Liver (tissue), 8 donors: ENCODE measurements at regions not wholly inside any gene's neighbourhood (a gene's known extent, or its start where the extent isn't known, plus 50 kb on each side); places are given as distances from the start of the nearest gene placed in this dataset.

ENCODE experiments used
- DNase-seq: peaks from one replicate; pipeline ENCODE4 v3.0.0-alpha.2; 2017; ENCODE audit warnings: low spot score
- H3K27ac ChIP-seq, 2 donors: one replicate each; pipeline ENCODE4 v1.7.0; 2013; ENCODE audit warnings: inconsistent platforms in 2 of 2, low read length in 2 of 2, control low read depth in 1 of 2, low read depth in 1 of 2, mild to moderate bottlenecking in 1 of 2
- H3K27me3 ChIP-seq, 4 donors: one replicate each; pipeline versions ENCODE4 v1.6.1 to v1.7.0; 2013; ENCODE audit warnings: low read length in 3 of 4, inconsistent platforms in 1 of 4, mild to moderate bottlenecking in 1 of 4, moderate library complexity in 1 of 4; ENCODE audit not compliant: control insufficient read depth in 4 of 4, insufficient read depth in 4 of 4
- H3K36me3 ChIP-seq, 4 donors: one replicate each; pipeline versions ENCODE4 v1.6.1 to v1.7.0; 2013; ENCODE audit warnings: low read length in 3 of 4, mild to moderate bottlenecking in 3 of 4, low read depth in 1 of 4, moderate library complexity in 1 of 4; ENCODE audit not compliant: control insufficient read depth in 4 of 4, insufficient read depth in 3 of 4
- H3K4me1 ChIP-seq, 4 donors: one replicate each; pipeline versions ENCODE4 v1.6.1 to v1.7.0; 2013; ENCODE audit warnings: low read length in 3 of 4, mild to moderate bottlenecking in 3 of 4, moderate library complexity in 1 of 4; ENCODE audit not compliant: control insufficient read depth in 4 of 4, insufficient read depth in 4 of 4
- H3K4me3 ChIP-seq, 3 donors: one replicate each; pipeline versions ENCODE4 v1.6.1 to v1.7.0; 2013; ENCODE audit warnings: low read length in 3 of 3, control low read depth in 1 of 3, low read depth in 1 of 3, mild to moderate bottlenecking in 1 of 3
- H3K9ac ChIP-seq, 2 donors: one replicate each; pipeline ENCODE4 v1.7.0; 2013; ENCODE audit warnings: low read length in 2 of 2, mild to moderate bottlenecking in 2 of 2, moderate library complexity in 2 of 2, control low read depth in 1 of 2, low read depth in 1 of 2
- H3K9me3 ChIP-seq, 4 donors: one replicate each; pipeline versions ENCODE4 v1.6.1 to v1.7.0; 2013; ENCODE audit warnings: low read length in 3 of 4; ENCODE audit not compliant: control insufficient read depth in 4 of 4
- ATF3 ChIP-seq: IDR thresholded peaks from 2 replicates; pipeline ENCODE4 v1.6.1; 2016; ENCODE audit warnings: antibody characterized with exemption
- CTCF ChIP-seq: fragments of 150-350 bp; IDR thresholded peaks from 2 replicates; pipeline ENCODE4 v1.5.1; 2017; ENCODE audit warnings: improper control_type of control experiment, low read depth, low read length; ENCODE audit not compliant: missing input control
- FOXA1 ChIP-seq: IDR thresholded peaks from 2 replicates; pipeline ENCODE4 v1.6.1; 2016; ENCODE audit warnings: antibody characterized with exemption
- FOXA2 ChIP-seq: IDR thresholded peaks from 2 replicates; pipeline ENCODE4 v1.6.1; 2016; ENCODE audit warnings: antibody characterized with exemption
- JUND ChIP-seq, 2 donors: IDR thresholded peaks; 2 replicates each; pipeline ENCODE4 v1.6.1; 2016; ENCODE audit warnings: antibody characterized with exemption in 2 of 2
- MAX ChIP-seq: IDR thresholded peaks from 2 replicates; pipeline ENCODE4 v1.6.1; 2016; ENCODE audit warnings: antibody characterized with exemption
- NR2F2 ChIP-seq: IDR thresholded peaks from 2 replicates; pipeline ENCODE4 v1.6.1; 2016; ENCODE audit warnings: antibody characterized with exemption
- RAD21 ChIP-seq, 2 donors: IDR thresholded peaks; 2 replicates each; pipeline ENCODE4 v1.6.1; 2016; ENCODE audit warnings: antibody characterized with exemption in 2 of 2, mild to moderate bottlenecking in 2 of 2
- REST ChIP-seq: IDR thresholded peaks from 2 replicates; pipeline ENCODE4 v1.6.1; 2016; ENCODE audit warnings: antibody characterized with exemption, mild to moderate bottlenecking
- RXRA ChIP-seq, 2 donors: IDR thresholded peaks; 2 replicates each; pipeline ENCODE4 v1.6.1; 2017 to 2018; ENCODE audit warnings: antibody characterized with exemption in 2 of 2, mild to moderate bottlenecking in 1 of 2
- SP1 ChIP-seq: IDR thresholded peaks from 2 replicates; pipeline ENCODE4 v1.6.1; 2018; ENCODE audit warnings: antibody characterized with exemption, mild to moderate bottlenecking
- YY1 ChIP-seq: IDR thresholded peaks from 2 replicates; pipeline ENCODE4 v1.6.1; 2016; ENCODE audit warnings: antibody characterized with exemption, mild to moderate bottlenecking
- ZBTB33 ChIP-seq: IDR thresholded peaks from 2 replicates; pipeline ENCODE4 v1.6.1; 2016; ENCODE audit warnings: antibody characterized with exemption
- whole genome bisulfite sequencing: extraction: QIAGEN DNeasy Blood & Tissue Kit; methylation state at CpG from one replicate; pipeline ENCODE4 v1.1.7; 2013; 5-methylcytosine and 5-hydroxymethylcytosine counted together
- donor health status: healthy.
- donor health status: healthy.
- donor health status: healthy.
- donor health status: healthy.
- donor health status: healthy.

GRCh38 chr14:51395361-51395849 lies 155.4 kb downstream of the TMX1 start:
- no peaks in the 10 kb centered on the region for H3K36me3 ChIP-seq
- no peaks in the 10 kb centered on the region for H3K27me3 ChIP-seq
- H3K4me1 ChIP-seq: peaks cover 0 to 2% (median 0%) of the 10 kb centered on the region in 4 donors
- H3K9me3 ChIP-seq: no peaks in the 10 kb centered on the region
- no peak for TF ChIP-seq SP1
- TF ChIP-seq YY1: no peak
- TF ChIP-seq CTCF: no peak
- no peak for TF ChIP-seq REST
- H3K9ac ChIP-seq: no peak overlapping the region
- DNase-seq: no peak
- no peak overlapping the region for H3K4me3 ChIP-seq
- WGBS: 86% methylated on average over 9 of the region's 9 CpGs
- H3K27ac ChIP-seq: peak overlapping the region in 1 of 2 donors; percentile 37

GRCh38 chr14:51396222-51396815 lies 156.3 kb downstream of the TMX1 start:
- no peaks in the 10 kb centered on the region for H3K9me3 ChIP-seq
- no peak for DNase-seq
- WGBS: 76% methylated on average over 11 of the region's 11 CpGs
- H3K27me3 ChIP-seq: no peaks in the 10 kb centered on the region
- H3K36me3 ChIP-seq: no peaks in the 10 kb centered on the region
- H3K4me3 ChIP-seq: no peak overlapping the region
- H3K4me1 ChIP-seq: peaks cover 0 to 2% (median 0%) of the 10 kb centered on the region in 4 donors
- no peak overlapping the region for H3K9ac ChIP-seq
- TF ChIP-seq JUND (IDR thresholded peaks at IDR 0.05) (no peak), NR2F2 (peak; percentile 13)
- no peak overlapping the region for H3K27ac ChIP-seq

GRCh38 chr14:51398898-51399297 lies 158.9 kb downstream of the TMX1 start:
- Histone ChIP-seq H3K4me3 (no peak overlapping the region), H3K4me1 (peaks cover 0 to 2% (median 0%) of the 10 kb centered on the region in 4 donors), H3K27ac (no peak overlapping the region), H3K27me3 (no peaks in the 10 kb centered on the region), H3K36me3 (no peaks in the 10 kb centered on the region), H3K9ac (no peak overlapping the region), H3K9me3 (no peaks in the 10 kb centered on the region)
- WGBS: 85% methylated on average over 4 of the region's 4 CpGs
- no peak for DNase-seq
- no peak for TF ChIP-seq SP1
- no peak for TF ChIP-seq YY1
- no peak for TF ChIP-seq NR2F2
- TF ChIP-seq FOXA2: no peak
- no peak for TF ChIP-seq RAD21 (IDR thresholded peaks at IDR 0.05)
- TF ChIP-seq ZBTB33: no peak
- no peak for TF ChIP-seq ATF3
- TF ChIP-seq FOXA1: no peak
- TF ChIP-seq MAX: no peak
- no peak for TF ChIP-seq RXRA (IDR thresholded peaks at IDR 0.05)
- TF ChIP-seq REST: no peak
